ENCODE measurements at regions not wholly inside any gene's neighbourhood (a gene's known extent, or its start where the extent isn't known, plus 50 kb on each side); places are given as distances from the start of the nearest gene placed in this dataset.

GRCh38 chr3:140758791-140759444 lies 81.1 kb downstream of the TRIM42 start:
- no peak overlapping the region for H3K27ac ChIP-seq
- H3K4me1 ChIP-seq = no peaks in the 10 kb centered on the region
- no peaks in the 10 kb centered on the region for H3K36me3 ChIP-seq
- H3K4me3 ChIP-seq = no peak overlapping the region
- DNase-seq = no peak
- no peak for ATAC-seq
- H3K9me3 ChIP-seq = no peaks in the 10 kb centered on the region
- intact Hi-C loops (cut with DNase I) = no loop called here
- 55 to 67% (median 59%) methylated on average over 6 to 7 of the region's 7 CpGs for WGBS, 4 donors
- peaks cover 0 to 12% (median 0%) of the 10 kb centered on the region in 9 donors for H3K27me3 ChIP-seq
- TF ChIP-seq CTCF (IDR thresholded peaks at IDR 0.05) (no peak), POLR2A (IDR thresholded peaks at IDR 0.05) (no peak)

- no peak for DNase-seq
- H3K36me3 ChIP-seq = no peaks in the 10 kb centered on the region
- no peak overlapping the region for H3K27ac ChIP-seq
- H3K9me3 ChIP-seq = no peaks in the 10 kb centered on the region
- WGBS, 4 donors = 61 to 69% (median 67%) methylated on average over 4 of the region's 4 CpGs
- no peak overlapping the region for H3K4me3 ChIP-seq
- intact Hi-C loops (cut with DNase I) = no loop called here
- H3K27me3 ChIP-seq = peaks cover 0 to 12% (median 0%) of the 10 kb centered on the region in 9 donors
- no peaks in the 10 kb centered on the region for H3K4me1 ChIP-seq
- no peak for ATAC-seq
- TF ChIP-seq CTCF (IDR thresholded peaks at IDR 0.05) (no peak), POLR2A (IDR thresholded peaks at IDR 0.05) (no peak)
Observed at GRCh38 chr3:140760324-140761075, 82.6 kb downstream of the TRIM42 start.

DNA sequence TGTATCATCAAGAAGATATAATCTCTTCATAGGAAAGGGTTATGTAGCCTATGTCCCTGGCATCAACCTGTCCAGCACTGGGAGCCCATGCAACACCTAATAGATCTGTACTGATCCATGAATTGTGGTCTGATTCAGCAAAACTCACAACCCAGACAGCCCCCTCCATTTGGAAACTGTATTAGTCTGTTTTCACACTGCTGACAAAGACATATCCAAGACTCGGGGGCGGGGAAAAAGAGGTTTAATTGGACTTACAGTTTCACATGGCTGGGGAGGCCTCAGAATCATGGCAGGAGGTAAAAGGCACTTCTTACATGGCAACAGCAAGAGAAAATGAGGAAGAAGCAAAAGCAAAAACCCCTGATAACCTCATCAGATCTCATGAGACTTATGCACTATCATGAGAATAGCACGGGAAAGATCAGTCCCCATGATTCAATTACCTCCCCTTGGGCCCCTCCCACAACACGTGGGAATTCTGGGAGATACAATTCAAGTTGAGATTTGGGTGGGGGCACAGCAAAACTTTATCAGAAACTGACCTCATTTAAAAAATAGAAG lies 83.3 kb downstream of the TRIM42 start:
- Histone ChIP-seq H3K4me1 (no peaks in the 10 kb centered on the region), H3K27me3 (peaks cover 0 to 12% (median 0%) of the 10 kb centered on the region in 9 donors), H3K36me3 (no peaks in the 10 kb centered on the region), H3K27ac (no peak overlapping the region), H3K4me3 (no peak overlapping the region), H3K9me3 (no peaks in the 10 kb centered on the region)
- WGBS, 4 donors = 63 to 70% (median 66%) methylated on average over 4 of the region's 4 CpGs
- ATAC-seq = no peak
- TF ChIP-seq CTCF (IDR thresholded peaks at IDR 0.05) (no peak), POLR2A (IDR thresholded peaks at IDR 0.05) (no peak)
- intact Hi-C loops (cut with DNase I) = no loop called here
- DNase-seq = no peak

- Histone ChIP-seq H3K36me3 (no peaks in the 10 kb centered on the region), H3K4me3 (no peak overlapping the region), H3K4me1 (no peaks in the 10 kb centered on the region), H3K27ac (no peak overlapping the region), H3K9me3 (no peaks in the 10 kb centered on the region), H3K27me3 (peaks cover 0 to 12% (median 0%) of the 10 kb centered on the region in 9 donors)
- TF ChIP-seq CTCF (IDR thresholded peaks at IDR 0.05) = no peak
- no peak for TF ChIP-seq POLR2A (IDR thresholded peaks at IDR 0.05)
- intact Hi-C loops (cut with DNase I) = no loop called here
- ATAC-seq (no peak), DNase-seq (no peak)
Observed at GRCh38 chr3:140762746-140763145, 84.9 kb downstream of the TRIM42 start.

Data from heart left ventricle (tissue), 16 donors.